Upper lobe of left lung (tissue), 6 donors: ENCODE measurements at regions not wholly inside any gene's neighbourhood (a gene's known extent, or its start where the extent isn't known, plus 50 kb on each side); places are given as distances from the start of the nearest gene placed in this dataset.
"Not testable (repeated sequence)": the region's sequence is repeated elsewhere in the genome, so short reads cannot be mapped to it uniquely, and the experiment has no call there.

Experiments
- ATAC-seq, 2 donors: fragments of 200-7000 bp; cut with Tn5 transposase; one replicate each; pipeline ENCODE4 v1.9.1; 2022; ENCODE audit warnings: mild to moderate bottlenecking in 2 of 2, moderate library complexity in 2 of 2; ENCODE audit not compliant: low FRiP score in 2 of 2
- DNase-seq, 2 donors: peaks; one replicate each; pipeline ENCODE4 v3.0.0-alpha.2; 2019 to 2020
- H3K27ac ChIP-seq, 4 donors: fragments of 200-600 bp; sonication (generic); one replicate each; pipeline ENCODE4 v1.5.1; 2016 to 2019
- H3K27me3 ChIP-seq, 4 donors: fragments of 200-600 bp; sonication (generic); one replicate each; pipeline ENCODE4 v1.5.1; 2017 to 2019
- H3K36me3 ChIP-seq, 4 donors: fragments of 200-600 bp; sonication (generic); one replicate each; pipeline ENCODE4 v1.5.1; 2016 to 2019
- H3K4me1 ChIP-seq, 4 donors: fragments of 200-600 bp; sonication (generic); one replicate each; pipeline ENCODE4 v1.5.1; 2018 to 2019
- H3K4me3 ChIP-seq, 4 donors: fragments of 200-600 bp; sonication (generic); one replicate each; pipeline ENCODE4 v1.5.1; 2017 to 2019; ENCODE audit warnings: mild to moderate bottlenecking in 2 of 4, moderate library complexity in 1 of 4
- H3K9me3 ChIP-seq, 4 donors: fragments of 200-600 bp; sonication (generic); one replicate each; pipeline ENCODE4 v1.5.1; 2018 to 2019
- CTCF ChIP-seq, 6 experiments: fragments of 450-650 bp in 4 of 6; fragments of 200-600 bp in 2 of 6; sonication (generic) in 2 of 6; IDR thresholded peaks; one replicate each; pipeline ENCODE4 v1.5.1; 2016 to 2019; ENCODE audit warnings: antibody characterized with exemption in 6 of 6
- EP300 ChIP-seq, 4 donors: sonication (generic); formaldehyde crosslinking; IDR thresholded peaks; one replicate each; pipeline ENCODE4 v1.5.1; 2017; ENCODE audit warnings: antibody characterized with exemption in 4 of 4, control low read depth in 2 of 4
- POLR2A ChIP-seq, 4 donors: fragments of 450-650 bp; IDR thresholded peaks; one replicate each; pipeline ENCODE4 v1.5.1; 2016 to 2017; ENCODE audit warnings: antibody characterized with exemption in 4 of 4, mild to moderate bottlenecking in 2 of 4
- POLR2AphosphoS5 ChIP-seq, 2 donors: sonication (generic); formaldehyde crosslinking; IDR thresholded peaks; one replicate each; pipeline ENCODE4 v1.5.1; 2017; ENCODE audit warnings: antibody characterized with exemption in 2 of 2
- WGBS, 2 donors: methylation state at CpG; one replicate each; pipeline ENCODE4 v1.1.5; 2017 to 2018; 5-methylcytosine and 5-hydroxymethylcytosine counted together
- donor health status: DM: no; HTN: no; CAD: no; lungs with moderate emphysema.
- donor health status: DM: no; HTN: yes; CAD: no; lungs with severe emphysema.

GRCh38 chr1:172793823-172794222 lies 134.9 kb downstream of the FASLG start:
- no peaks in the 10 kb centered on the region for H3K36me3 ChIP-seq
- no peak overlapping the region for H3K27ac ChIP-seq
- no peaks in the 10 kb centered on the region for H3K27me3 ChIP-seq
- TF ChIP-seq CTCF (IDR thresholded peaks at IDR 0.05) = no peak
- no peak for TF ChIP-seq EP300 (IDR thresholded peaks at IDR 0.05)
- 93 to 94% methylated on average over 3 of the region's 3 CpGs for WGBS, 2 donors
- ATAC-seq = no peak
- H3K4me3 ChIP-seq = no peak overlapping the region
- no peaks in the 10 kb centered on the region for H3K9me3 ChIP-seq
- no peaks in the 10 kb centered on the region for H3K4me1 ChIP-seq
- no peak for DNase-seq

GRCh38 chr1:172795741-172796140 lies 136.8 kb downstream of the FASLG start:
- no peak overlapping the region for H3K4me3 ChIP-seq
- TF ChIP-seq POLR2AphosphoS5 (IDR thresholded peaks at IDR 0.05) (no peak), EP300 (IDR thresholded peaks at IDR 0.05) (no peak), CTCF (IDR thresholded peaks at IDR 0.05) (no peak), POLR2A (IDR thresholded peaks at IDR 0.05) (no peak)

GRCh38 chr1:172799804-172800203 lies 140.9 kb downstream of the FASLG start:
- not testable (repeated sequence) for ATAC-seq, H3K4me1 ChIP-seq, H3K4me3 ChIP-seq, H3K27ac ChIP-seq, DNase-seq, H3K9me3 ChIP-seq, H3K27me3 ChIP-seq, H3K36me3 ChIP-seq
- WGBS, 2 donors = 89 to 100% methylated on average over 2 to 9 of the region's 9 CpGs

More at GRCh38 chr1:172795741-172796140, 136.8 kb downstream of the FASLG start:
- DNase-seq (no peak), ATAC-seq (no peak)
- no peaks in the 10 kb centered on the region for H3K36me3 ChIP-seq
- no peaks in the 10 kb centered on the region for H3K4me1 ChIP-seq
- no peaks in the 10 kb centered on the region for H3K27me3 ChIP-seq
- 88 to 89% methylated on average over 4 of the region's 4 CpGs for WGBS, 2 donors
- H3K27ac ChIP-seq = no peak overlapping the region
- no peaks in the 10 kb centered on the region for H3K9me3 ChIP-seq

- no peak for ATAC-seq
- Histone ChIP-seq H3K4me1 (no peaks in the 10 kb centered on the region), H3K4me3 (no peak overlapping the region), H3K9me3 (no peaks in the 10 kb centered on the region), H3K36me3 (no peaks in the 10 kb centered on the region), H3K27me3 (no peaks in the 10 kb centered on the region), H3K27ac (no peak overlapping the region)
- DNase-seq = no peak
- TF ChIP-seq EP300 (IDR thresholded peaks at IDR 0.05) = no peak
- TF ChIP-seq POLR2A (IDR thresholded peaks at IDR 0.05) = no peak
- no peak for TF ChIP-seq CTCF (IDR thresholded peaks at IDR 0.05)
- no peak for TF ChIP-seq POLR2AphosphoS5 (IDR thresholded peaks at IDR 0.05)
- WGBS, 2 donors = 55 to 65% methylated on average over 1 of the region's 1 CpG
Observed at GRCh38 chr1:172801771-172802322, 142.9 kb downstream of the FASLG start.

GRCh38 chr1:172809750-172810149 lies 150.8 kb downstream of the FASLG start:
- H3K4me3 ChIP-seq = no peak overlapping the region
- no peak for TF ChIP-seq POLR2AphosphoS5 (IDR thresholded peaks at IDR 0.05)
- no peak for TF ChIP-seq CTCF (IDR thresholded peaks at IDR 0.05)
- TF ChIP-seq EP300 (IDR thresholded peaks at IDR 0.05) = no peak
- no peak for TF ChIP-seq POLR2A (IDR thresholded peaks at IDR 0.05)
- H3K4me1 ChIP-seq = no peaks in the 10 kb centered on the region
- DNase-seq = no peak
- no peaks in the 10 kb centered on the region for H3K27me3 ChIP-seq
- 92 to 100% methylated on average over 1 of the region's 1 CpG for WGBS, 2 donors
- no peaks in the 10 kb centered on the region for H3K36me3 ChIP-seq
- H3K9me3 ChIP-seq = peaks cover 0 to 5% (median 1%) of the 10 kb centered on the region in 4 donors
- no peak for ATAC-seq
- no peak overlapping the region for H3K27ac ChIP-seq
